HUES48 (cell line): ENCODE measurements at regions not wholly inside any gene's neighbourhood (a gene's known extent, or its start where the extent isn't known, plus 50 kb on each side); places are given as distances from the start of the nearest gene placed in this dataset.
"Not testable (repeated sequence)": the region's sequence is repeated elsewhere in the genome, so short reads cannot be mapped to it uniquely, and the experiment has no call there.

Experiments
- H3K27ac ChIP-seq: one replicate; pipeline ENCODE4 v1.7.0; 2013; ENCODE audit warnings: low read depth, low read length, inconsistent platforms
- H3K27me3 ChIP-seq: 2 replicates; pipeline ENCODE4 v1.6.1; 2013; ENCODE audit warnings: mild to moderate bottlenecking, low read length; ENCODE audit not compliant: control insufficient read depth, insufficient read depth
- H3K36me3 ChIP-seq: 2 replicates; pipeline ENCODE4 v1.6.1; 2013; ENCODE audit warnings: low read length; ENCODE audit not compliant: control insufficient read depth, insufficient read depth
- H3K4me1 ChIP-seq: 2 replicates; pipeline ENCODE4 v1.6.1; 2013; ENCODE audit warnings: mild to moderate bottlenecking, low read length; ENCODE audit not compliant: control insufficient read depth, insufficient read depth
- H3K4me3 ChIP-seq: 2 replicates; pipeline ENCODE4 v1.5.1; 2013; ENCODE audit warnings: mild to moderate bottlenecking, low read depth, low read length
- H3K9ac ChIP-seq: 2 replicates; pipeline ENCODE4 v1.6.1; 2013; ENCODE audit warnings: mild to moderate bottlenecking, low read depth, low read length, moderate library complexity
- H3K9me3 ChIP-seq: 2 replicates; pipeline ENCODE4 v1.6.1; 2013; ENCODE audit warnings: low read length; ENCODE audit not compliant: control insufficient read depth, insufficient read depth

GRCh38 chr21:15309022-15309590 lies 244.3 kb upstream of the NRIP1 start:
- Histone ChIP-seq H3K9me3 (no peaks in the 10 kb centered on the region), H3K9ac (no peak overlapping the region), H3K4me1 (0 out of 2 replicates have a peak, but pooled peaks cover 2% of the 10 kb centered on the region), H3K27ac (no peak overlapping the region), H3K4me3 (no peak overlapping the region), H3K36me3 (no peaks in the 10 kb centered on the region), H3K27me3 (no peaks in the 10 kb centered on the region)

GRCh38 chr21:15309721-15310120 lies 244.9 kb upstream of the NRIP1 start:
- no peak overlapping the region for H3K9ac ChIP-seq
- no peak overlapping the region for H3K27ac ChIP-seq
- H3K4me1 ChIP-seq = no peaks in the 10 kb centered on the region
- no peaks in the 10 kb centered on the region for H3K27me3 ChIP-seq
- no peaks in the 10 kb centered on the region for H3K9me3 ChIP-seq
- H3K4me3 ChIP-seq = no peak overlapping the region
- no peaks in the 10 kb centered on the region for H3K36me3 ChIP-seq

- no peaks in the 10 kb centered on the region for H3K27me3 ChIP-seq
- no peaks in the 10 kb centered on the region for H3K36me3 ChIP-seq
- no peaks in the 10 kb centered on the region for H3K4me1 ChIP-seq
- no peak overlapping the region for H3K9ac ChIP-seq
- H3K4me3 ChIP-seq = no peak overlapping the region
- H3K9me3 ChIP-seq = no peaks in the 10 kb centered on the region
- H3K27ac ChIP-seq = no peak overlapping the region
These were observed 246.7 kb upstream of the NRIP1 start for GRCh38 chr21:15311510-15311909.

GRCh38 chr21:15317034-15317433 lies 252.2 kb upstream of the NRIP1 start:
- not testable (repeated sequence) for H3K9me3 ChIP-seq, H3K27ac ChIP-seq, H3K4me3 ChIP-seq, H3K36me3 ChIP-seq, H3K9ac ChIP-seq, H3K27me3 ChIP-seq, H3K4me1 ChIP-seq

- no peak overlapping the region for H3K27ac ChIP-seq
- no peak overlapping the region for H3K9ac ChIP-seq
- H3K36me3 ChIP-seq = no peaks in the 10 kb centered on the region
- no peaks in the 10 kb centered on the region for H3K27me3 ChIP-seq
- H3K9me3 ChIP-seq = no peaks in the 10 kb centered on the region
- H3K4me3 ChIP-seq = no peak overlapping the region
- H3K4me1 ChIP-seq = no peaks in the 10 kb centered on the region; the same call in 1 of the 2 replicates
These were observed 254.9 kb upstream of the NRIP1 start for GRCh38 chr21:15319727-15320126.

- Histone ChIP-seq H3K27me3 (no peaks in the 10 kb centered on the region), H3K4me1 (no peaks in the 10 kb centered on the region; the same call in 1 of the 2 replicates), H3K4me3 (no peak overlapping the region), H3K9ac (no peak overlapping the region), H3K36me3 (no peaks in the 10 kb centered on the region), H3K9me3 (no peaks in the 10 kb centered on the region), H3K27ac (no peak overlapping the region)
These were observed 259.7 kb upstream of the NRIP1 start for GRCh38 chr21:15324542-15324941.

- Histone ChIP-seq H3K9me3 (no peaks in the 10 kb centered on the region), H3K4me3 (no peak overlapping the region), H3K36me3 (no peaks in the 10 kb centered on the region), H3K4me1 (no peaks in the 10 kb centered on the region; the same call in 1 of the 2 replicates), H3K9ac (no peak overlapping the region), H3K27ac (no peak overlapping the region), H3K27me3 (no peaks in the 10 kb centered on the region)
These were observed 261.4 kb upstream of the NRIP1 start for GRCh38 chr21:15326032-15326867.

GRCh38 chr21:15327637-15328265 lies 263.0 kb upstream of the NRIP1 start:
- H3K36me3 ChIP-seq = no peaks in the 10 kb centered on the region
- H3K9me3 ChIP-seq = no peaks in the 10 kb centered on the region
- H3K4me3 ChIP-seq = no peak overlapping the region
- H3K27ac ChIP-seq = no peak overlapping the region
- H3K9ac ChIP-seq = no peak overlapping the region
- no peaks in the 10 kb centered on the region; the same call in 1 of the 2 replicates for H3K4me1 ChIP-seq
- no peaks in the 10 kb centered on the region for H3K27me3 ChIP-seq

GRCh38 chr21:15329191-15329590 lies 264.4 kb upstream of the NRIP1 start:
- no peaks in the 10 kb centered on the region for H3K27me3 ChIP-seq
- H3K27ac ChIP-seq = no peak overlapping the region
- H3K9ac ChIP-seq = no peak overlapping the region
- no peaks in the 10 kb centered on the region; the same call in 1 of the 2 replicates for H3K4me1 ChIP-seq
- H3K9me3 ChIP-seq = no peaks in the 10 kb centered on the region
- H3K4me3 ChIP-seq = no peak overlapping the region
- H3K36me3 ChIP-seq = no peaks in the 10 kb centered on the region

- Histone ChIP-seq H3K27ac (no peak overlapping the region), H3K27me3 (no peaks in the 10 kb centered on the region)
These were observed 266.1 kb upstream of the NRIP1 start for GRCh38 chr21:15330872-15331271.

GRCh38 chr21:15332572-15332971 lies 267.8 kb upstream of the NRIP1 start:
- Histone ChIP-seq H3K36me3 (no peaks in the 10 kb centered on the region), H3K4me3 (no peak overlapping the region), H3K27me3 (no peaks in the 10 kb centered on the region), H3K4me1 (no peaks in the 10 kb centered on the region), H3K27ac (no peak overlapping the region), H3K9me3 (no peaks in the 10 kb centered on the region), H3K9ac (no peak overlapping the region)

More at GRCh38 chr21:15330872-15331271, 266.1 kb upstream of the NRIP1 start:
- Histone ChIP-seq H3K9ac (no peak overlapping the region), H3K4me1 (no peaks in the 10 kb centered on the region), H3K4me3 (no peak overlapping the region), H3K9me3 (no peaks in the 10 kb centered on the region), H3K36me3 (no peaks in the 10 kb centered on the region)
